ENCODE measurements at regions not wholly inside any gene's neighbourhood (a gene's known extent, or its start where the extent isn't known, plus 50 kb on each side); places are given as distances from the start of the nearest gene placed in this dataset.

GRCh38 chr10:78549140-78549935 lies 515.7 kb downstream of the RPS24 start:
- no peak for DNase-seq
- in situ Hi-C loops (cut with HindIII; ENCODE audit: low pct_ligation_motif_present, low pct_unique_long_range_greater_than_20kb, low sequenced_read_pairs) = no loop called here

DNA sequence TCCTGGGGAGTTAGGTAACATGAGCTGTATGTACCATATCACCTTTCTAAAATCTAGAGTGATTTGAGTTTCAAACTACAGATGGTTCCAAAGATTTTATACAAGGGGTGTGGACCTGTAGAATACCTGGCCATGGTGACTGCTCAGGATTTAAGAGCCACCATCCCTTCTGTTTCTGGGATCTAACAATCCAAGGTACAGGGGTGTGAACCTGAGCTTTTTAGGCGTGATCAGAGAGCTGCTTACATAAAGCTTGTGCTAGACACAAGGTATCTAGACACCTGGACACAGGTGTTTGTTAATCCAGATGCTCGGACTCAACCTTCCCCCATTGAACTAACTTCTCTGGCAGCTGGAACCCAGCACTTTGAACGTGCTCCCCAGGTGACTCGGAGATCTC lies 516.4 kb downstream of the RPS24 start:
- no peak for DNase-seq
- in situ Hi-C loops (cut with HindIII; ENCODE audit: low pct_ligation_motif_present, low pct_unique_long_range_greater_than_20kb, low sequenced_read_pairs) = no loop called here

GRCh38 chr10:78550716-78551115 lies 517.1 kb downstream of the RPS24 start:
- no peak for DNase-seq
- in situ Hi-C loops (cut with HindIII; ENCODE audit: low pct_ligation_motif_present, low pct_unique_long_range_greater_than_20kb, low sequenced_read_pairs) = no loop called here

GRCh38 chr10:78551184-78552005 lies 517.4 kb upstream of the ZMIZ1 start:
- DNase-seq = no peak
- in situ Hi-C loops (cut with HindIII; ENCODE audit: low pct_ligation_motif_present, low pct_unique_long_range_greater_than_20kb, low sequenced_read_pairs) = no loop called here

DNA sequence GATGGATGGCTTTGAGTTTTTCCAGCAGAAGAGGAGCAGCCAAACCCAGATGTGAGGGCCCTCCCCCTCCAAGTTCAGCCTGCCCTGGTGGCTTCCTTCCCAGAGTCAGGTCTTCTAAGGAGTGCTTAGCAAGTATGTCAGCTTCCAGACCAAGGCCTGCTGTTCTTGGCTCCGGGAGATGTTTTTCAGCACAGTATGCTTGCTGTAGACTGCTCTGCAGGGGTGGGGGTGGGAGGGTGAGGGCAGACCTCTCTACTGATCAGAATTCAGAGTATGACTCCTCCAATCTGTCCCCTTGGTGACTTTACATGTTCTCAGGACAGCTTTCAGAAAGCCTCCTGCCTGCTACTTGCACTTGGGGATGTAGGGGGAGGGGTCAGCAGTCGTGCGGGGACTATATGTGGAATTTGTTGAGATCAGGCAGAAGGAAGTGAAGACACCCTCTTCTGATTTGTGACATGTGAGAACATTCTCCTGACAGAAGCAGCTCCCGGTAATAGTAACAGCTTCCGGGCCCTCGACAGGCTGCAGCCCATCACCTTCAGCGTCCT lies 516.4 kb upstream of the ZMIZ1 start:
- in situ Hi-C loops (cut with HindIII; ENCODE audit: low pct_ligation_motif_present, low pct_unique_long_range_greater_than_20kb, low sequenced_read_pairs) = no loop called here
- DNase-seq = no peak

GRCh38 chr10:78553792-78554191 lies 515.0 kb upstream of the ZMIZ1 start:
- DNase-seq = no peak
- in situ Hi-C loops (cut with HindIII; ENCODE audit: low pct_ligation_motif_present, low pct_unique_long_range_greater_than_20kb, low sequenced_read_pairs) = no loop called here

DNA sequence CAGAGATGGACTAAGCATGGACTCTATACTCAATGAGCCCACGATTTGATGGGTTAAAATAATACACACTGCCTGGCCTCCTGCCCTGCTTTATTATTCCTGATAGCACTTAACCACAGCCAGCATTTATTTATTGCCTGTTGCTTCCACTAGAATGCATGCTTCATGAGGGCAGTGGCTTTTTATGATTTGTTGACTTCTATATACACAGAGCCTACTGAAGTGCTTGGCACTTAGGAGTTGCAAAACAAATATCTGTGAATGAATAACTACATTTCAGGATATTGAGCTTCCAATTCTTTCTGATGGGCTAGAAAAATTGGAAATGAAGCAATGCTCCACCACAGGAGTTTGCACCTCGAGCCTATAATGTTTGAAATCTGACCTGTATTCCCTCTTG lies 513.6 kb upstream of the ZMIZ1 start:
- in situ Hi-C loops (cut with HindIII; ENCODE audit: low pct_ligation_motif_present, low pct_unique_long_range_greater_than_20kb, low sequenced_read_pairs) = no loop called here
- no peak for DNase-seq

DNA sequence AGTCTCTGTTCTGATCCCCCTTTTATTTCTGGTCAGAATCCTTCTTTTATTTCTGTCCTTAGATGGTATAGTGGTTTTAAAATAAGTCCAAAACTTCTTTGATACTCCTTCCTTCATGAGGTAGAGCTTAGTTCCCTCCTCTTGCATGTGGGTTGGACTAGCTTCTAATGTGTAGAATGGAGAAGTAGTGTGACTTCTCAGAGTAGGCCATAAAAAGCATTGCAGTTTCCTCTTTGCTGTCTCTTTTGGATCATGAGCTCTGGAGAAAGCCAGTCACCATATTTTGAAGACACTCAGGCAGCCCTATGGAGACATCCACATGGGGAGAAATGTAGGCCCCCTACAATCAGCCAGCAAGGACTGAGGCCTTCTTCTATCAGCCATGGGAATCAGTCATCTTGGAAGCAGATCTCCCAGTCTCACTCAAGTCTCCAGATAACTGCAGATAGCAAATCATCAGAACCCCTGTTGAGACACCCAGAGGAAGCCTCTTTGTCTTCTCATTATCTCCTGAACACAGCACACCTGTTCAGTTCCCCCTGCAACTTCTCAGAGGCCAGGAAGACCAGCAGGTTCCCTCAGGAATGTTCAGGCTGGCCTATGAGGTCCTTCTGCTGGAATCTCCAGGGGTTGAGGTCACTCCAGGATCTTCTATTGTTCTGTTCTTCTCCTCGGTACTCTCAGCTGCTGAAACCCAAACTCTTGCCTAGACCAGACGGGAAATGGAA lies 511.9 kb upstream of the ZMIZ1 start:
- in situ Hi-C loops (cut with HindIII; ENCODE audit: low pct_ligation_motif_present, low pct_unique_long_range_greater_than_20kb, low sequenced_read_pairs) = no loop called here
- no peak for DNase-seq

DNA sequence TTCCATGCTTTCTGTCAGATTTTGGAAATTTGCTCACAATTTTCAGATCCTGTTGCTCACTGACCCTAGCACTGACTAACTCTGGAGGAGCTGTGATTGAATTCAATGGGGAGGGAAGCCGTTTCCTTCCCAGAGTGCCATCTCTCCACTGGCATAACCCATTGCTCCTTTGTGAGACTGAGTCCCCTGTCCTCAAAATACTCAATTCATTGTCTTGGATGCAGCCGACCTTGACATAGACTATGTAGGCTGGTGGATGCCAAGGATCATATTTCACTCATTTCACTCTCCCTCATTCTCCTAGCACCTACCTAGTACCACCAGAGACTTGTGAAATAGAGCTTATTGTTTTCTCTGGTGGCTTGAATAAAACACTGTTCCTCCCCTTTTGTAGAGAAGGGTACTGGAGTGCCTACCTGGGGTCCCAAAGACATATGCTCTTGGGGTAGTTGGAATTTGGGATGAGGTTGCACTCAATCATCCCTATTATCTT lies 511.3 kb upstream of the ZMIZ1 start:
- in situ Hi-C loops (cut with HindIII; ENCODE audit: low pct_ligation_motif_present, low pct_unique_long_range_greater_than_20kb, low sequenced_read_pairs) = no loop called here
- no peak for DNase-seq

DNA sequence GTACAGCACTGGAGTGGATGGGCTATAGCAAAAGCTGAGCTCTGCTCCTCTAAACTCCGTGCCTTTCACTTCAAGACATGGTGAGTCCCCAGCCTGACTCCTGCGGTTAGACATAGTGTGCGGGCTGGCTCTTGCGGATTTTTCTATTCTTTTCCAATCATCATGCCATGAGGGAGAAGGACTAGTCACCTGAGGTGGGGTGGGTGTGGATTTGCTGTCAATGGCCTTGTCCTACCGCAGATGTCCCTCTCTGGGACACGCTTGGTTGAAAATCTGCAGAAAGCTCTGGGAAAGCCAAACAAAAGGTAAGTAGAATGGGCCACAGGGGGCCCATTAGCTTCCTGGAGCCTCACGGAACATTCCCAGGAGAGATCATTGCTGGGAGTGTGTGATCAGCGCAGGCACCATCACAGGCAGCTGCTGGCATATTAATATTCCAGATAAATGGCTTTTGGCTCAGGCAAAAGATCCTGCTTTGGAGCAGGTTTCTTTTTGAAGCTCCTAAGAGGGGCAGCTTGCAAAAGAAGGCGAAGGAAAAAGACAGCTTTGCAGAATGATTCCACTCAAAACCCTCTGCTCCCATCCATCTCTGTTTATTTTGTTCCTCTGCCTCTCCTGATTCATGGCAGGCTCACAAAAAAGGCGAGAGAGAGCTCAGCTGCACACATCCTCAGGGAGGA lies 509.0 kb upstream of the ZMIZ1 start:
- DNase-seq = no peak
- in situ Hi-C loops (cut with HindIII; ENCODE audit: low pct_ligation_motif_present, low pct_unique_long_range_greater_than_20kb, low sequenced_read_pairs) = no loop called here

DNA sequence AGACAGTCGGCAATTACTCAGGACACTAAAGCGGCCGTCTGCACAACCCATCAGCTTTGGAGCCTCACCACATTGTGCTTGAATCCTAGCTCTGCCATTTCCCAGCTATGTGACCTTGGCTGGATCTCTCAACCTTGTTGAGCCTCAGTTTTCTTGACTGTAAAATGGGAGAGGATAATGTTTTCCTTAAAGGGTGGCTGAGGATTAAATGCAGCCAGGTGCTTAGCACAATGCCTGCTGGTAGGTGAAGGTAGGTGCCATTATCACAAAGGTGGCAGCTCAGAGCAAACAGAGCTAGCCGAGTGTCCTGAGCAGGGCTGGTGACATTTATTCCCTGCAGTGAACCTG lies 508.5 kb upstream of the ZMIZ1 start:
- no peak for DNase-seq
- in situ Hi-C loops (cut with HindIII; ENCODE audit: low pct_ligation_motif_present, low pct_unique_long_range_greater_than_20kb, low sequenced_read_pairs) = no loop called here

GRCh38 chr10:78563314-78563713 lies 505.5 kb upstream of the ZMIZ1 start:
- DNase-seq = no peak
- in situ Hi-C loops (cut with HindIII; ENCODE audit: low pct_ligation_motif_present, low pct_unique_long_range_greater_than_20kb, low sequenced_read_pairs) = no loop called here

- in situ Hi-C loops (cut with HindIII; ENCODE audit: low pct_ligation_motif_present, low pct_unique_long_range_greater_than_20kb, low sequenced_read_pairs) = no loop called here
- no peak for DNase-seq
Measured at GRCh38 chr10:78565841-78566240, 502.9 kb upstream of the ZMIZ1 start.

- in situ Hi-C loops (cut with HindIII; ENCODE audit: low pct_ligation_motif_present, low pct_unique_long_range_greater_than_20kb, low sequenced_read_pairs) = no loop called here
- no peak for DNase-seq
Measured at GRCh38 chr10:78566284-78567111, 502.3 kb upstream of the ZMIZ1 start.

- in situ Hi-C loops (cut with HindIII; ENCODE audit: low pct_ligation_motif_present, low pct_unique_long_range_greater_than_20kb, low sequenced_read_pairs) = no loop called here
- no peak for DNase-seq
Measured at GRCh38 chr10:78567680-78568455, 500.9 kb upstream of the ZMIZ1 start.

- no peak for DNase-seq
- in situ Hi-C loops (cut with HindIII; ENCODE audit: low pct_ligation_motif_present, low pct_unique_long_range_greater_than_20kb, low sequenced_read_pairs) = no loop called here
Measured at GRCh38 chr10:78568620-78569019, 500.1 kb upstream of the ZMIZ1 start.

DNA sequence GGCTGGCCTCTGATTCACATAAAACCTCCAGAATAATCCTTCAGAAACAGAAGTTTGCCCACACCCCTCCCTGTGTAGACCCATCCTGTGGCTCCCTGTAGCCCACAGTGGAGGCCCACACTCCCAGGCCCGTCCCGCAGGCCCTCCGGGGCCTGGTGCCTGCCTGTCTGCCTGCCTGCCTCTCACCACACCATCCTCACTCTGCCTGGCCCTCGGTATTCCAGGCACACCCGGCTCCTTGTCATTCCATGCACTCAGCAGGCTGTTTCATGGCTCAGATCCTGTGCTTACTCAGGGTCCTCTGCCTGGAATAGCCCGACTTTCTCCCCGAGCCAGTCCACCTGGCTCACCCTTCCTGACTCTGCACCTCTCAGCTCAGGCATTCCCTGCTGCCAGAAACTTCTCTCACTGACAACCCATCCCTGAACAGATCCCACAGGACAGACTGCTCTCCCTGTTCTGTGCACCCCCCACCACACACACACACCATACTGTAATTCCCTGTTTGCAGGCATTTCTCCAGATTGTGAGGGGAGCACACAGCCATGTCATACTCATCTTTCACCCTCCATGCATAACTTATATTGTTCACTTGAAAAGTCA lies 498.0 kb upstream of the ZMIZ1 start:
- no peak for DNase-seq
- in situ Hi-C loops (cut with HindIII; ENCODE audit: low pct_ligation_motif_present, low pct_unique_long_range_greater_than_20kb, low sequenced_read_pairs) = no loop called here
